ENCODE measurements at regions not wholly inside any gene's neighbourhood (a gene's known extent, or its start where the extent isn't known, plus 50 kb on each side); places are given as distances from the start of the nearest gene placed in this dataset.

DNA sequence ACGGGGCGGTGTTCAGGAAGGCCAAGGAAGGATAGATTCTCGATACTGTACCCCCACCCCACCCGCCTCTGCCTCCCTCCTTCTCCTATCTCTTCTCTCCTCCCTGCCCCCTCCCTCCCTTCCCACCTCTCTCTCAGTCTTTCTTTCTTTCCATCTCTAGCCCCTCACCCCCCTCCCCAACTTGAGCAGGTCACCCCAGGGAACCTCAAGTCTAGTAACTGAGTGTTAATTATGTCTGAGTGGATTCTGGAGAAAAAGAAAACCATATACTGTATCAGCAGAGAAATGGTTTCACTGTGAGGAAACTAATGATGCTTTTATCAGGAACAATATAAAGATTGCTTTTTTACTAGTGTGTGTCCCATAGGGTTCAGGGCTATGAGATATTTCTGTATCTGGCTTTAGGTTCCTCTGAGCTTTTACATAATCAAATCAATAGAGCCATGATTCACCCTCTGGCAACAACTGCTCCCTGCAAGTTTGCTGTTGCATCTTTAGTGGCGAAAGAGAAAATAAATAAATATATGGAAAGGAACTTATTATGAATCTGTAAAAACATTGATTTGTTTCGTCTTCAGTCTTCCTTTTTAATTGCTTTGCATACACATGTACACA lies 639.7 kb downstream of the CCDC171 start:
- no peak for DNase-seq (ENCODE audit: low spot score in 2 of 2)

DNA sequence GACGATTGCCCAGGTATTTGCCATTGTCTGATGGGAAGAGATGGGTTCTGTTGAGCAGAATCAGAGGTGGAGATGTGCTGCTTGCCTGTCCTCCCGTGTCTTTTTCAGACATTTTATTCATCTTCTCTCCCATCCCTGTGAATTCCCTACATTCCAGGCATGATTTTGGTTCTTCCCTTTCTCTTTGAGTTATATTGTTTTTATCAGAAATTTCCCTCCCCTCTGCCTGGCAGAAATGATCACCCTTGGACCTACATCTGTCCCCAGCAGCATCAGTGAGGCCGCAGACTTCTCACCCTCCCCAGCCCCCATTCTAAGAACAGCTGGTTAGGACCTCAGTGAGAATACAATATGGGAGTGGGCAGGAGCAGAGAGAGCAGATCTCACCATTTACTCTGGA lies 640.2 kb downstream of the CCDC171 start:
- FAIRE-seq = no peak
- DNase-seq (ENCODE audit: low spot score in 2 of 2) = no peak

More for the DNA sequence above, 639.7 kb downstream of the CCDC171 start:
- FAIRE-seq = no peak

DNA sequence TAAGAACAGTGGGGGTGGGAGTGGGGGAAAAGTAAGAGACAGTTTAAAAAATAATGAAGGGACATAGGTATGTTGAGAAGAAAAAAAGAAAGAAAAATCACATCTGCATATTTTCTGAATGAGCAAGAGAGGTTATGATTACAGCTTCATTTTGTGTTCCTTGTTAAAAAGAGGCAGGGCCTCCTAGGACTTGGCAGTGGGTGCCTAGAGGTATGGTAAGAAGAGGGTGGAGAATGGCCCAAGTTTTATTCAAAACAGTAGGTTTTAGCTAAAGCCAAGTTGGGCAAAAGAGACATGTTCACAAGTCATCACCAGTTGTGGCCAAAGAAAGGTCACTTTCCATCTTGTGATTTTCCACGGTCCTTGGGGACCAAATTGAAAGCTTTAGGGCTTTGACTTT lies 643.4 kb downstream of the CCDC171 start:
- no peak for FAIRE-seq
- DNase-seq (ENCODE audit: low spot score in 2 of 2) = no peak

DNA sequence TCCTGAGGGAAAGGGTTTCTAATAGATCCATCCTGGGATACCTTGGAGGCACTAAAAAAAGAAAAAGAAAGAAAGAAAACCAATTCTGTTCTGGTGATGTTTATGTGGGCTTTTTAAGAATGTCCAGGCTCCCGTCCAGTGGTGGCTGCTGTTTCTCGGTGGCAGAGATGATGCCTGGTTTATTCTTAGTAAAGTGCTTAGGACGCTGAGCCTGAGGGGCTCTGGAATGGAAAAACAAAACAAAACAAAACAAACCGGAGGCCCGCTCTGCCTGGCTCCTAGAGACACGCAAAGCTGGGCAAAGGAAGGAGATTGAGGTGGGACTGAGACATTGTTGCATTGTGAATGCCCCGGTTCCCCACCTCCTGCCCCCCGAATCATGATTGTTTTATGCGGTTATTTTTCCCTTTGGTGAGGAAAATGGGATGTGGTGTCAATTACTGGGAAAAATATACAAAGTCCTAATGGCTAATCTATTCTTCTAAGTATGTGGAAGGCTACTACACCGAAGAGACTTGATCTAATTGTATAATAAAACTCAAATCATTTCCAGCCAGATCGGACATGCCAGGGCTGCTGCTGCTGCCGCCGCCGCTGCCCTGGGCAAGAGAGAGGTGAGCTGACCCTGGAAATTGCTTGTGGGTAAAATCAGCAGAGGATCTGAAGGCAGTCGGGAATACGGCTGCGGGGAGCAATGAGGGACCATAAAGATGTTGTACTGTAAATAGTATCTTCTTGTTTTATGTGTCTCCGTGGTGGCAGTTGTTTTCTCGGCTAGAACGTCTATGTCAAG lies 644.9 kb downstream of the CCDC171 start:
- DNase-seq (ENCODE audit: low spot score in 2 of 2) (no peak), FAIRE-seq (no peak)

DNA sequence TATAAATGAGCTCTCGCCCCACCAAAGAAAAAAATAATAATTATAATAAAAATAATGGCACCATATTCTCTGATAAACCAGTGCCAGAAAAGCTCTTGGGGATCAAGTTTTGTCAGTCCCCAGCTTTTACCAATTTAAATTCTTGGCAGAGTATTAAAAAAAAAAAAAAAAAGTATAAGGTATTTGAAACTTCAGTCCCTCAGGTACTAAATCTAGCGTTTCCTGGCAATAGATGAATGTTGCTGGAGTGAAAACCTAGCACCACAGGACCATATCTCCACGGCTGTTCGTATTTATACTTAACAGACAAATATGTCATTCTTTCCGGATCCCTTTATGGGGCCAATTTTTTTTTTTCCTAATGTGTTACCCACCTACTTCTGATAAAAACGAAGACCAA lies 646.2 kb downstream of the CCDC171 start:
- FAIRE-seq (no peak), DNase-seq (ENCODE audit: low spot score in 2 of 2) (no peak)

DNA sequence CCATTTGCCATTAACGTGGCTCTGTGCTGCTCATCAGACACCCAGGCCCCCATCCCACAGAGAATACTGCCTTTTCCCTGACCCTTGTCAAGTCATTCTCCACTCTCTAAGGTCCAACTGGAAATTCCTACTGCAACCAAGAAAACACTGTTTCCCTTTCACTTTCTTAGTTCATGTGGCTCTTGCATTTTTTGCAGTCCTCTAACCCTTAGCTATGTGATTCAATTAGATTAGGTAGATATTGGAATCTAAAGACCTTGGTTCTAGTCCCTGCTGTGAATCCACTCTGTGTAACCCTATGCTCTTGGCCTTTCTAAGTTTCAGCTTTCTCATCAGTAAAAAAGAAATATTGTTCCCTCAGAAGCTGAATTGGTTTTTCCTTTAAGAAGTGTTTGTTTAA lies 649.4 kb downstream of the CCDC171 start:
- no peak for FAIRE-seq
- DNase-seq (ENCODE audit: low spot score in 2 of 2) = no peak

DNA sequence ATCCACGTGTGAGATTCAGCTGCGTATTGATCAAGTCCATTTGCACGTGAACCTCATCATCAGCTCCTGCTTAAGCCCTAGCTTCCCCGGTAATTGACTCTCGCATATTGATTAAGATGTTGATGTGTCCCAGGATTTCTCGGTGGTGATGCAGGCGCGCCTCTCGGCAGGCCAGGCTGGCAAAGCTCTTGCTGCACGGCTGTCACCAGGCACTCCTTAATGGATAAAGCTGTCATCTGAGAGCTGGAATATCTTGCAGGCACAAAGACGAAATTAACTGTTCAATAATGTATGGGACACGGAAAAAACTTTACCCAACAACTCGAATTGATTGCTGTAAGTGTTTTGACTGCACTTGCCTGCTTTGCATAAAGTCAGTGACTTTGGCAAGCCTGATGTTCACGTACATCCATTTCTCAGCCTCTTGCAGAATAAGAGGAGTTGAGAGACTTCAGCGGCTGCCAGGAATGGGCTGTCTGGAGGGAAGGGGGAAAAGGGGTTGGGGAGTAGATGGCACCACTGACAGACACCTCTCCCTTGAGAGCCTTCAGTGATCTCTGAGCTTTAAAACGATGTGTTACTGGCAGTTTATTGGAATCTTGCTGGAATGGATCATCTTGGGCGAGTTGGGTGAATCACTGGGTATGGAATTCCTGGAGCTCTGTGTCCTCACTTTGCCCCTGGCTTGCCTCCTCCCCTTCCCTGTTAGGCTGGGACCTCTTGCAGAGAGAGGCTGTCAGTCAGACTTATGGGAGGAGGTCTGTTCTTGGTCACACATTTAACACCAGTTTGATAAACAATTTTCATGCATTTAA lies 650.3 kb downstream of the CCDC171 start:
- no peak for DNase-seq (ENCODE audit: low spot score in 2 of 2)

DNA sequence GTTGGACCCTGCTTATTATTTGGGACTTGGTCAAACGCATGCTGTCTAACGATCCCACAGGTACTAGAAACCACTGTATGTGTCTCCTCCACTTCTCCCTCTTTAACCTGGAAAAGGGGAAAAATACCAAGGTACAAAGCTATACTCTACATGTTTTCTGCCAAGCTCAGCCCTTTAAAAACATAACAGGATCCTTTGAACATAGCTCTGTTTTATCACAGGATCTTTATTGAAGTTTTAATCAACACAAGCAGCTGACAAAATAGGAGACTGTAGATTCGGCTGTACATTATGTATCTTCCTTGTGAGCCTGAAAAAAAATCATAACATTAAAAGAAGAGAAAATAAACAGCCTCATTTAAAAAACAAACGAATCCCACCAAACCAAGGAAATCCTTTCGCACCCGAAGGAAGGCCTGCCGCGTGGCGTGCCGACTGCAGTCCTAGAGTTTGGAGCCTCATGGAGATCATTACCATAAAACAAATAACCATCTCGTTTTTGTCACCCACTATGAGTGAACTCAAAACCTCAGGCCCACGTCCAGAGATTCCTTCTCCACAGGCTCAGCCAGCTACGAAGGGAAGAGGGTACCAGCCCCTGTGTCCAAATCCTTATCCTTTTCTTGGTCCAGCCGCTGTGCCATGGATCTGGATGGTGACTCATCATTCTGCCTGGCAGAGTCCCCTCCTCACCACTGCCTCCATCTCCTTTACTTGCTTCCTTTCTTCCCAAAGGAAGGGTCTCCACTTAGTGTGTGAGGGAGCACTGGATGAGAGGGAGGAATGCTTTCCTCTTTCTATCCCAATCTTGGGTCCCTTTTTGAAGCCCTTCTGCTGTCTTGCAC lies 651.1 kb downstream of the CCDC171 start:
- FAIRE-seq = no peak
- no peak for DNase-seq (ENCODE audit: low spot score in 2 of 2)

More for the DNA sequence above, 650.3 kb downstream of the CCDC171 start:
- no peak for FAIRE-seq

DNA sequence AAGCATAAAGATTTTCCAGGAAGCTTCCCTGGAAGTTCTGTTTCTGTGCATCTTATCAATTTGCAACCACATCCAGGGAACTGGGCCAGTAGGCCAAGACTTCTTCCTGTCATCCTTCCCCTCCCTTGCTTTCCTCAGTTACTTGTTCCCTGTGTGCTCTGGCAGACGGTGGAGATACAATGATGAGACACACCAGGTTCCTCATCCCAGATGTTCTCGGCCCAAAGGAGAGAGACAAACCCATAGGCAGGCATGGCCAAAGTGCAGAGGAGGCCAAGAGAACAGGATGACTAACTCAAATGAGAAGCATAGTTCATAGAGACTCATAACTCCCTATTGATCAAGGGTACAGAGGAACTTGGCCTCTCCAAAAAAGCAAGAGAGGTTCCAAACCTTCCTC lies 652.6 kb downstream of the CCDC171 start:
- DNase-seq (ENCODE audit: low spot score in 2 of 2) = no peak
- FAIRE-seq = no peak

DNA sequence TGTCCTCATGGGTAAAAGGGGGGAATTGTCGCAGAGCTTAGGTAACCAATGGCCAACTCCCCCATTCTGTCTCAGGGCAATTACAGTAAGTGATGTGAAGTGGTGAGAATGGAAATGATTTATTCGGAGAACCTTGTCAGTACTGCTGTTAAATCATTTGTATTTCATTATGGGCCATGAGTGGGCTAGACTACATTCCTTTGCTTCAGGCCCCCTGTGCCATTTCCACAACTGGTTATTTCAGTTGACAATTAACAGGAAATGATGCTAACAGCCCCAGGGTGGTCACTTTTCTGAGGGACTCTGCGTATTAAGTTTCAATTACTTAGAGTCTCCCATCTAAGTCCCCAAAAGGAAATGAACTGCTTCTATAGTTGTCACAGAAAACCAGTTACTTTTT lies 653.7 kb downstream of the CCDC171 start:
- DNase-seq (ENCODE audit: low spot score in 2 of 2) = no peak

DNA sequence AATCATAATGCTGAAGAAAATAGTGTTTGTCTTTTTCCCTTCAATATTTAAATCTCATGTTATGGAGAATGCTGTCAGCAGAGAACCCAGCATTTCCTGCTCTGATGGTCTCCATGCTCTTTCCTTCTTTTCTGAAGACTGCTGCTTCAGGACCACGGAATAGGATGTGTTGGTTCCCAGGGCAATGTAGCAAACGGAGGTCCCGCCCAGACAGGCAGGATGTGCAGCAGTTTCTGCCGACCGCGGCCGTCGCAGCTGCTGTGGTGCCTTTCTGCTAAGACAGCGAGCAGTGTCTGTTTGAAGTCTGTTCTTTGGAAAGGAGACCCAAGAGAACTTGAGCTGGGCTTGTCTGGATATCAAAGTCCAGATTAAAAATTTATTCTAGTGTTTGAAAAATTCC lies 654.3 kb downstream of the CCDC171 start:
- FAIRE-seq = no peak
- no peak for DNase-seq (ENCODE audit: low spot score in 2 of 2)

More for the DNA sequence above, 653.7 kb downstream of the CCDC171 start:
- no peak for FAIRE-seq

DNA sequence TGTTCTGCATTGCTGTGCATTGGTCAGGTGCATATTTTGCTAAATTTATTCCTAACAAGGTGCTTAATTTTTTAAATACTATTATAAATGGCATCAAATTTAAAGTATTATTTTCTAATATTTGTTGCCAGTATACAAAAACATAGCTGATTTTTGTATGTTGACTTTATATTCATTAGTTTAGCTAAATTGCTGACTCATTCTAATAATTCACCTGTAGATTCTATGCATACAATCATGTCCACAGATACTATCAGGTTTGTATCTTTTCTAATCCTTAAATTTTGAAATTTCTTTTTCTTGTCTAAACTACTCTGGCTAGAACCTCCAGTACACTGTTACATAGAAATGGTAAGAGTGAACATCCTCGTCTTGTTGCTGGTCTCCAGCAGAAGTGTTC lies 657.6 kb downstream of the CCDC171 start:
- no peak for FAIRE-seq
- DNase-seq (ENCODE audit: low spot score in 2 of 2) = no peak

DNA sequence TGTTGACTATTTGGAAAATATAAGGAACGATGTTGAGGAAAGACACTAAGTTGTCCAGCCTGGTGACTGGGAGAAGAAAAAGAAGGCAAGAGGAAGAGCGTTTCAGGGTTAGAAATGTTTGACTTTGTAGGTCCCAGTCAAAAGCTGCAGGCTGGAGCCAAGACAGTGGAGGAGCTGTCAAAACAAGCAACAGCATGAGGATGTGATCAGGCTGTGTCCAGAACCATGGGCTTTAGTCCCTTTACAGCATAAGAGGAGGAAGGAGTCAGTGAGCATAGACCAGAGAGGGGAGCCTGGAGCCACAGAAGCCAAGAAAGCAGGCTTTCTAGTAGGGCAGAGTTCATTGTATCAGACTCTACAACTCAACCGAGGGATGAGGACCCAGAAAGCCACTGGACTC lies 658.5 kb downstream of the BNC2 start:
- FAIRE-seq (no peak), DNase-seq (ENCODE audit: low spot score in 2 of 2) (no peak)

DNA sequence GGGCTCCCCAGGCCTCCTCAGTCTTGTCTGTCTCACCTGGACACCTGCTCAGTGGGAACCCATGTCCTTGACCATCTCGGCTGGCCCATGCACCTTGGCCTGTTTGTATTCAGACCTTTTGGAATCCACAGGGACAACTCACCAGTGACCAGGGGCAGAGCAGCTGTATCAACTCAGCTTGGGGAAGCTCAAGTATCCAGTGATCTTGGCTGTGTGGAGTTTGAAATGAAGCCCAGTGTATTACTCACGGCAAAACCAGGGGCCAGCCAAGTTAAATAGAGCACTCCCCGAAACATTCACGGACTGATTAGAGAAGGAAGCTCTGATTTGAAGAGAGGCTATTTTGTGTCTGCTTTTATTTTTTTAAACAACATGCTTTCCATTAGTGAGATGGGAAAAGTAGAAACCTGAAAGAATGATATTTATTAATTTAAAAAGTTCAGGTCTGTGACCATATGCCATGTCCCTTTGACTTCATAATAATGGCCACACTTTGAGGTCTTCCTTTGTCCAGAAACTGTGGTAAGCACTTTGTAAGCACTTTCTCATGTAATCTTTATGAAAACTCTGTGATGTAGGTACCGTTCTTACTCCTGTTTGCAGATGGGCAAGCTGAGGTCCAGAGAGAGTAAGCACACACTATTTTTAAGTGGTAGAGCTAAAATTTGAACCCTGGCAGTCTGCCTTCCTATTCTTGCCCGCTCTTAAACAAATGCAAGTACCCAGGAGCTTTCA lies 656.5 kb downstream of the BNC2 start:
- FAIRE-seq (no peak), DNase-seq (ENCODE audit: low spot score in 2 of 2) (no peak)

DNA sequence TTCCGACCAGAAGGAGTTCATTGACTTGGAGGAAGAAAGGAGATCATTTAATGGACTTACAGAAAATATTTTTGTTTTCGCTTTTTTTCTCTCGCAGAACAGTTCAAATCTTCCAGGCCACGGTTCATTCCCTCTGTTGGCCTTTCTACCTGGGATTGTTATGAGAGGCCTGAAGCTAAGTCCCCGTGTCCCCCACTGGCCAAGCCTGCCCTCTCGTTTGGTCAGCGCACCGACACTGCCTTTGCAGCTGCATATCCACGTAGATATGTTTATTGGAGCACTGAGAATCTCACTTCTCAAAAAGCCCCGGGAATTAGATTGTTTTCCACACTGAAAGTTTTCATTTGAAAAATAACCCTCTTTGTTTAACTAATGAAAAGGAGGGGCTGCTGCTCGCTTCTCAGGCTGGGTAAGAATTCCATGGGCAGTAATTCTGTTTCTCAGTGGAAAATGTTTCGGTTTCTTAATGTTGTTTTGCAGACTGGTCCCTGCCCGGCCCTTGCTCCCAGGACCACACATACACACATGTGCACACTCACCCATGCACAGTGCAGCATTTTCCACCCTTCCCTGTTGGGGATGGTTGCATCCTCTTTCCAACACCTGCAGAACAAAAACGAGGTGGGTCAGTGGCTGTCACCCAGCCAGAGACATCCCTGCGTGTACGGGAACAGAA lies 655.7 kb downstream of the BNC2 start:
- no peak for FAIRE-seq
- DNase-seq (ENCODE audit: low spot score in 2 of 2) = no peak

DNA sequence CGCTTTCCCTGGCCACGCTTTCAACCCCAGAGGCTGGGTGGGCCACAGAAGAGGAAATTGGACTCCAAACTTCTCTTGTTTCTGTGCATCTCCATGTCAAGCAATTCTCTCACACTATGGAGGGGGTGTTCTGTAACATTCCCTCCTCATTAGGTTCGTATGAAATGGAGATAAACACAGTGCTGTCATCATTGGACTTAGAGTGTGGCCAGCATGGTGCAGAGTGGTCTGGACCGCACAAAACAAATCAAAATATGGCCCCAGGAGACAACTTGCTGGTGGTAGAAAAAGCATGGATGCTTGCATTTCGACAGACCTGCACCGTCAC lies 655.2 kb downstream of the BNC2 start:
- FAIRE-seq = no peak

DNA sequence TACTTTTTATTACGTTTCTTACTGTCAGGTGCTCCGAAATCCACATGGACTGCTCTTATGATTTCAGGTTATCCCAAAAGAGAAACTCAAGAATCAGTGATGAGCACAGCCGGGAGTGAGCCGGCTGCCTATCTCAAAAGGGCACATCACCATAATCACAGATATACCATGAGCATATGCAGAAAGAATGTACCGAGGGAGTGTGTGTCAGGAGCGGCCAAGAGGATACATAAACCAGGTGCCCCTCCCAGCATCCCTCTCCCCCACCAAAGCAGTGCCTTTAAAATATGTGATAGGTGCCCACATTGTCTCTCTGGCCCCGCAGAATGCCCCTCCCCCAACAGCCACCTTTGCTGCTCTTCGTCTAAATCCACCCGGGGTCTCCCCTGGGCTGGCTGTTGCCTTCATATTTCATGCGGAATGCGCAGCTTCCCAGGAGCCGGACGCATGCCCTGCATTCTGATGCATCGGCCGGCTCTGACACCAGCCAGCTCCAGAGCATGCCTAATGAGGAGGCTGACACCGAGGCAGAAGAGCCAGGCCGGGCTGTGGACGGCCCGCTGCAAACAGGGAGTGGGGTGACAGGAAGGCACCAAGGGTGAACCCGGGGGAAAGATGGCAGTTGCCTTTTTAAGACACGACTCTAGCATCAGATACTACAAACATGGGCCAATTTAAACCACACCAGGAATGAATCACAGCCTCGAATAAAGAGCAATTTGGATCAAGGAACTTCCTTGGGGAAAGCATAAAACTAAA lies 652.3 kb downstream of the BNC2 start:
- FAIRE-seq (no peak), DNase-seq (ENCODE audit: low spot score in 2 of 2) (no peak)

More for the DNA sequence above, 655.2 kb downstream of the BNC2 start:
- no peak for DNase-seq (ENCODE audit: low spot score in 2 of 2)

DNA sequence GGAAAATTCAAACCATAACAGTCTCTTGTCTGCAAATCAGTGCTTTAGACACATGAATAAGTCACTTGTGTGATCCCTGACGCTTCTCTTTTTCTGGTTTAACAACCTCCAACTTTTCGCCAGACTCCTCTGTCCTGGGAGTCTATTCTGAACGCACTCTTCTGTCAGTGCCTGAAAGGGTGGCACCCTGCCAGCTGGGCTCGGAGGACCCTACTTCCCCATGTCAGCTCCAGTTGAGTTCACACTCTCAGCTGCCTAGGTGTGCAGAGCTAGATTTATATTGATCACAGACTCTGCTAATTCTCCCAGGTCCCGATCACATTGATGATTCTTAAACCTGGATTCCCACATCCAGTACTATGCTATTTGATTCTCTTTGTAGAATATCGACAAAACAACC lies 649.1 kb downstream of the BNC2 start:
- FAIRE-seq = no peak
- no peak for DNase-seq (ENCODE audit: low spot score in 2 of 2)

All from frontal cortex (tissue), 3 donors.